NCI-H1417 (cell line): ENCODE measurements at regions not wholly inside any gene's neighbourhood (a gene's known extent, or its start where the extent isn't known, plus 50 kb on each side); places are given as distances from the start of the nearest gene placed in this dataset.

Source experiments
- DNase-seq, 3 experiments: peaks; one replicate each; lab custom pipeline; 2025; lab: John Stamatoyannopoulos, UW

- DNase-seq = no peak
Measured at GRCh38 chr18:25724997-25725396, 365.4 kb downstream of the SS18 start.

- DNase-seq = no peak
Measured at GRCh38 chr18:25724121-25724520, 366.3 kb downstream of the SS18 start.

- DNase-seq = no peak
Measured at GRCh38 chr18:25713103-25713502, 361.1 kb upstream of the ZNF521 start.

- no peak for DNase-seq
Measured at GRCh38 chr18:25710981-25711380, 359.0 kb upstream of the ZNF521 start.

- DNase-seq = no peak
Measured at GRCh38 chr18:25705650-25706049, 353.7 kb upstream of the ZNF521 start.

- DNase-seq = no peak
Measured at GRCh38 chr18:25704494-25704893, 352.5 kb upstream of the ZNF521 start.

- no peak for DNase-seq
Measured at GRCh38 chr18:25704071-25704470, 352.1 kb upstream of the ZNF521 start.

GRCh38 chr18:25701821-25702220 lies 349.9 kb upstream of the ZNF521 start:
- no peak for DNase-seq

- no peak for DNase-seq
Measured at GRCh38 chr18:25686960-25687500, 335.1 kb upstream of the ZNF521 start.

- DNase-seq = no peak
Measured at GRCh38 chr18:25685088-25685487, 333.1 kb upstream of the ZNF521 start.

- DNase-seq = no peak
Measured at GRCh38 chr18:25679491-25679890, 327.5 kb upstream of the ZNF521 start.

GRCh38 chr18:25678221-25678620 lies 326.3 kb upstream of the ZNF521 start:
- peak in 2 of 3 experiments; percentile 16 to 45 for DNase-seq

GRCh38 chr18:25675123-25675850 lies 323.3 kb upstream of the ZNF521 start:
- peak in 1 of 3 experiments; percentile 10 for DNase-seq

- DNase-seq = no peak
Measured at GRCh38 chr18:25674183-25674582, 322.2 kb upstream of the ZNF521 start.

- DNase-seq = no peak
Measured at GRCh38 chr18:25672490-25672889, 320.5 kb upstream of the ZNF521 start.

- no peak for DNase-seq
Measured at GRCh38 chr18:25669741-25670140, 317.8 kb upstream of the ZNF521 start.

GRCh38 chr18:25662272-25662671 lies 310.3 kb upstream of the ZNF521 start:
- DNase-seq = peak in 1 of 3 experiments; percentile 43

GRCh38 chr18:25661831-25662230 lies 309.9 kb upstream of the ZNF521 start:
- DNase-seq = peak in 1 of 3 experiments; percentile 43

GRCh38 chr18:25659541-25659940 lies 307.6 kb upstream of the ZNF521 start:
- DNase-seq = no peak

- no peak for DNase-seq
Measured at GRCh38 chr18:25658476-25658875, 306.5 kb upstream of the ZNF521 start.

GRCh38 chr18:25651553-25651952 lies 299.6 kb upstream of the ZNF521 start:
- no peak for DNase-seq

- peak in 1 of 3 experiments; percentile 73 for DNase-seq
Measured at GRCh38 chr18:25650201-25650941, 298.4 kb upstream of the ZNF521 start.

- DNase-seq = no peak
Measured at GRCh38 chr18:25648716-25649260, 296.8 kb upstream of the ZNF521 start.
